ENCODE measurements at regions not wholly inside any gene's neighbourhood (a gene's known extent, or its start where the extent isn't known, plus 50 kb on each side); places are given as distances from the start of the nearest gene placed in this dataset.

GRCh38 chr5:8060953-8061429 lies 192.0 kb downstream of the MTRR start:
- TF ChIP-seq CTCF (IDR thresholded peaks at IDR 0.05) (no peak), POLR2AphosphoS5 (IDR thresholded peaks at IDR 0.05; ENCODE audit: low read depth, low read length) (no peak)

Measured in SK-N-SH (cell line).